Neural cell (in vitro differentiated cells): ENCODE measurements at regions not wholly inside any gene's neighbourhood (a gene's known extent, or its start where the extent isn't known, plus 50 kb on each side); places are given as distances from the start of the nearest gene placed in this dataset.

Experiments used
- CTCF ChIP-seq: fragments of 450-650 bp; IDR thresholded peaks from 2 replicates; pipeline ENCODE4 v1.5.1; 2014; ENCODE audit warnings: antibody characterized with exemption, mild to moderate bottlenecking, moderate library complexity; ENCODE audit not compliant: poor library complexity, severe bottlenecking
- EZH2 ChIP-seq: fragments of 200-600, 300-800 bp; shearing (Covaris generic), sonication (generic); IDR thresholded peaks from 2 replicates; pipeline ENCODE4 v1.6.1; 2014; ENCODE audit warnings: antibody characterized with exemption, low read length, borderline replicate concordance, mild to moderate bottlenecking; ENCODE audit not compliant: insufficient read depth, poor library complexity, severe bottlenecking
- POLR2AphosphoS5 ChIP-seq: IDR thresholded peaks from 2 replicates; pipeline ENCODE4 v1.6.1; 2012
- SMC3 ChIP-seq: fragments of 450-650 bp; conservative IDR thresholded peaks from 2 replicates; pipeline ENCODE4 v1.6.1; 2014; ENCODE audit warnings: antibody characterized with exemption, mild to moderate bottlenecking, moderate library complexity; ENCODE audit not compliant: poor library complexity
- TAF1 ChIP-seq: IDR thresholded peaks from 2 replicates; pipeline ENCODE4 v1.6.1; 2012; ENCODE audit warnings: low read depth

- TF ChIP-seq CTCF = no peak
- TF ChIP-seq EZH2 = no peak
- TF ChIP-seq POLR2AphosphoS5 = no peak
- no peak for TF ChIP-seq TAF1
- TF ChIP-seq SMC3 = no peak
Measured at GRCh38 chr15:27617013-27617412, 482.1 kb downstream of the OCA2 start.
